Activated CD4-positive, alpha-beta T cell treated with anti-CD3 and anti-CD28 coated beads, Interleukin-2, amount 10 ng/mL, durations not matched to agents 7 days and 5 days (primary cell): ENCODE measurements at regions not wholly inside any gene's neighbourhood (a gene's known extent, or its start where the extent isn't known, plus 50 kb on each side); places are given as distances from the start of the nearest gene placed in this dataset.
"Not testable (repeated sequence)": the region's sequence is repeated elsewhere in the genome, so short reads cannot be mapped to it uniquely, and the experiment has no call there.

Source experiments
- CTCF ChIA-PET: fragments of 350-600 bp; sonication (Branson Sonifier 250); formaldehyde crosslinking; loops from one replicate; lab custom pipeline; 2021; ENCODE audit warnings: antibody characterized with exemption; lab: Charles Lee
- POLR2A ChIA-PET: fragments of 350-600 bp; sonication (Branson Sonifier 250); formaldehyde crosslinking; loops from one replicate; lab custom pipeline; 2021; ENCODE audit warnings: antibody characterized with exemption; lab: Charles Lee
- DNase-seq: peaks from one replicate; pipeline ENCODE4 v3.0.0-alpha.2; 2020
- H3K27ac Mint-ChIP-seq: one replicate; pipeline ENCODE4 v1.8.0; 2021; ENCODE audit warnings: mild to moderate bottlenecking, moderate library complexity, mixed read lengths
- H3K27me3 Mint-ChIP-seq: one replicate; pipeline ENCODE4 v1.8.0; 2021; ENCODE audit warnings: mixed read lengths
- H3K36me3 Mint-ChIP-seq: one replicate; pipeline ENCODE4 v1.8.0; 2021; ENCODE audit warnings: low read depth, mixed read lengths
- H3K4me1 Mint-ChIP-seq: one replicate; pipeline ENCODE4 v1.8.0; 2021; ENCODE audit warnings: mixed read lengths
- H3K4me3 Mint-ChIP-seq: one replicate; pipeline ENCODE4 v1.8.0; 2021; ENCODE audit warnings: mild to moderate bottlenecking, moderate library complexity, mixed read lengths
- H3K9me3 Mint-ChIP-seq: one replicate; pipeline ENCODE4 v1.8.0; 2021; ENCODE audit warnings: mixed read lengths

- DNase-seq, result no peak
- Mint-ChIP-seq H3K4me1 (no peaks in the 10 kb centered on the region), H3K9me3 (no peaks in the 10 kb centered on the region), H3K36me3 (no peaks in the 10 kb centered on the region), H3K4me3 (no peak overlapping the region), H3K27ac (no peak overlapping the region), H3K27me3 (no peaks in the 10 kb centered on the region)
- POLR2A ChIA-PET, result no interaction called here
- CTCF ChIA-PET, result interaction anchor here (1.2 kb wide), 1 partner anchor 14 kb away, joined by 3 read pairs; no protein-coding TSS in a partner anchor
These were observed 110.3 kb upstream of the ALDH1A3 start for GRCh38 chr15:100769043-100769974.

- no peak overlapping the region for H3K27ac Mint-ChIP-seq
- no peaks in the 10 kb centered on the region for H3K27me3 Mint-ChIP-seq
- no peaks in the 10 kb centered on the region for H3K9me3 Mint-ChIP-seq
- ChIA-PET POLR2A (no interaction called here), CTCF (interaction anchor here (1.2 kb wide), 1 partner anchor 14 kb away, joined by 3 read pairs; no protein-coding TSS in a partner anchor)
- no peak for DNase-seq
- H3K4me3 Mint-ChIP-seq, result no peak overlapping the region
- no peaks in the 10 kb centered on the region for H3K4me1 Mint-ChIP-seq
- no peaks in the 10 kb centered on the region for H3K36me3 Mint-ChIP-seq
These were observed 109.7 kb upstream of the ALDH1A3 start for GRCh38 chr15:100769975-100770340.

- H3K4me3 Mint-ChIP-seq, result no peak overlapping the region
- POLR2A ChIA-PET, result no interaction called here
- H3K27me3 Mint-ChIP-seq, result no peaks in the 10 kb centered on the region
- peaks cover 3% of the 10 kb centered on the region for H3K9me3 Mint-ChIP-seq
- H3K36me3 Mint-ChIP-seq, result no peaks in the 10 kb centered on the region
- no peak overlapping the region for H3K27ac Mint-ChIP-seq
- DNase-seq, result no peak
- CTCF ChIA-PET, result interaction anchor here (0.9 to 1.0 kb wide), 2 partner anchors 12 to 95 kb away, joined by 3 to 4 read pairs; no protein-coding TSS in a partner anchor
- H3K4me1 Mint-ChIP-seq, result no peaks in the 10 kb centered on the region
These were observed 108.7 kb upstream of the ALDH1A3 start for GRCh38 chr15:100770661-100771584.

- H3K4me1 Mint-ChIP-seq, result no peaks in the 10 kb centered on the region
These were observed 107.9 kb upstream of the ALDH1A3 start for GRCh38 chr15:100771746-100772145.

GRCh38 chr15:100772478-100772877, 107.2 kb upstream of the ALDH1A3 start:
- H3K36me3 Mint-ChIP-seq, result no peaks in the 10 kb centered on the region
- CTCF ChIA-PET, result no interaction called here
- peaks cover 3% of the 10 kb centered on the region for H3K9me3 Mint-ChIP-seq
- H3K27me3 Mint-ChIP-seq, result no peaks in the 10 kb centered on the region
- no peaks in the 10 kb centered on the region for H3K4me1 Mint-ChIP-seq
- no peak overlapping the region for H3K27ac Mint-ChIP-seq
- no peak for DNase-seq
- POLR2A ChIA-PET, result no interaction called here
- no peak overlapping the region for H3K4me3 Mint-ChIP-seq

More at GRCh38 chr15:100771746-100772145, 107.9 kb upstream of the ALDH1A3 start:
- Mint-ChIP-seq H3K36me3 (no peaks in the 10 kb centered on the region), H3K9me3 (peaks cover 3% of the 10 kb centered on the region), H3K27ac (no peak overlapping the region), H3K27me3 (no peaks in the 10 kb centered on the region), H3K4me3 (no peak overlapping the region)
- no peak for DNase-seq
- CTCF ChIA-PET, result interaction anchor here (0.9 to 1.0 kb wide), 2 partner anchors 13 to 96 kb away, joined by 3 to 4 read pairs; no protein-coding TSS in a partner anchor
- POLR2A ChIA-PET, result no interaction called here

- Mint-ChIP-seq H3K4me3 (no peak overlapping the region), H3K9me3 (peaks cover 3% of the 10 kb centered on the region), H3K36me3 (no peaks in the 10 kb centered on the region), H3K27ac (no peak overlapping the region), H3K4me1 (no peaks in the 10 kb centered on the region), H3K27me3 (no peaks in the 10 kb centered on the region)
- CTCF ChIA-PET, result no interaction called here
- POLR2A ChIA-PET, result no interaction called here
- DNase-seq, result no peak
These were observed 106.6 kb upstream of the ALDH1A3 start for GRCh38 chr15:100772892-100773520.

GRCh38 chr15:100774044-100774443, 105.6 kb upstream of the ALDH1A3 start:
- H3K4me1 Mint-ChIP-seq, DNase-seq, POLR2A ChIA-PET, H3K9me3 Mint-ChIP-seq, H3K27ac Mint-ChIP-seq, H3K4me3 Mint-ChIP-seq, CTCF ChIA-PET, H3K27me3 Mint-ChIP-seq, H3K36me3 Mint-ChIP-seq: not testable (repeated sequence)

GRCh38 chr15:100775581-100776185, 103.9 kb upstream of the ALDH1A3 start:
- Mint-ChIP-seq H3K27ac (no peak overlapping the region), H3K4me1 (no peaks in the 10 kb centered on the region), H3K36me3 (no peaks in the 10 kb centered on the region), H3K27me3 (no peaks in the 10 kb centered on the region), H3K9me3 (peaks cover 3% of the 10 kb centered on the region), H3K4me3 (no peak overlapping the region)
- DNase-seq, result no peak
- ChIA-PET POLR2A (no interaction called here), CTCF (no interaction called here)

GRCh38 chr15:100777821-100778220, 101.8 kb upstream of the ALDH1A3 start:
- Mint-ChIP-seq H3K4me1 (no peaks in the 10 kb centered on the region), H3K27me3 (no peaks in the 10 kb centered on the region), H3K4me3 (no peak overlapping the region), H3K36me3 (no peaks in the 10 kb centered on the region), H3K9me3 (peaks cover 3% of the 10 kb centered on the region), H3K27ac (no peak overlapping the region)
- ChIA-PET POLR2A (no interaction called here), CTCF (no interaction called here)
- DNase-seq, result no peak

- H3K36me3 Mint-ChIP-seq, result no peaks in the 10 kb centered on the region
These were observed 100.8 kb upstream of the ALDH1A3 start for GRCh38 chr15:100778831-100779288.

GRCh38 chr15:100779331-100780207, 100.1 kb upstream of the ALDH1A3 start:
- Mint-ChIP-seq H3K4me3 (no peak overlapping the region), H3K36me3 (no peaks in the 10 kb centered on the region), H3K27ac (no peak overlapping the region), H3K27me3 (no peaks in the 10 kb centered on the region), H3K9me3 (peaks cover 3% of the 10 kb centered on the region), H3K4me1 (no peaks in the 10 kb centered on the region)
- ChIA-PET POLR2A (no interaction called here), CTCF (no interaction called here)
- peak; percentile 2 for DNase-seq

More at GRCh38 chr15:100778831-100779288, 100.8 kb upstream of the ALDH1A3 start:
- H3K9me3 Mint-ChIP-seq, result peaks cover 3% of the 10 kb centered on the region
- ChIA-PET CTCF (no interaction called here), POLR2A (no interaction called here)
- DNase-seq, result no peak
- no peak overlapping the region for H3K27ac Mint-ChIP-seq
- no peaks in the 10 kb centered on the region for H3K4me1 Mint-ChIP-seq
- no peak overlapping the region for H3K4me3 Mint-ChIP-seq
- H3K27me3 Mint-ChIP-seq, result no peaks in the 10 kb centered on the region
